ENCODE measurements at regions not wholly inside any gene's neighbourhood (a gene's known extent, or its start where the extent isn't known, plus 50 kb on each side); places are given as distances from the start of the nearest gene placed in this dataset.

DNA sequence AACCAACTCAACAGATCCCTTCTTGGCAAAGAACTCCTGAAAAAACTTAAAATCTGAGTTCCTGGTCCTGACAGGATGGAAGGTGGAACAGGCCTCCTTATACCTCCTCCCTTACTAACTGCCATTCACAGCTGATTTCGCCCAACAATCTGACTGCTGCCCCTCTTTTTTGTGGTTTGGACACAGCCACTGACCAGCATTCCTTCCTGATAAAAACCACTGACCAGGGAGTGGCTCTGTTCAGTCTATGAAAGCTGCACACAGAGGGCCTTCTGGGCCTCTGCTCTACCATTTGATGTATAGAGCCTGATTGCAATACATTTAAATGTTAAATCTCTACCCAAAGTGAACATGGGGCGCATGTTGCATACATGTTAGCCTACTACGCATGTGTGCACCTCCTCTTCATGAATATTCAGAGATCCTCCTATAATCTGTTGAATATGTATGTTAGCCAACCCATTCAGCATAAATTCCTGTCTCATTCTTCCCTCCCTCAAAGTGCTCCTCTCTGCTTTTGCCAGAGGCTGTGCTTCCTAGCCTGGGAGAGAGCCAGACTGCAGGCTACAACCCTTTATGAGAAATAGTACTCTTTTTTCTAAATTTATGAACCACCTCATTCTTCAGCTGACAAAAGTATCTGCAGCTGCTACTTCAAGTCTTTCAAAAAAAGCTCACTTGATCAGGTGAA is 93.7 kb upstream of the MRPS30 start:
- DNase-seq (no peak), ATAC-seq (no peak)
- H3K9me3 Mint-ChIP-seq = no peaks in the 10 kb centered on the region
- TF ChIP-seq, protein P1, sequence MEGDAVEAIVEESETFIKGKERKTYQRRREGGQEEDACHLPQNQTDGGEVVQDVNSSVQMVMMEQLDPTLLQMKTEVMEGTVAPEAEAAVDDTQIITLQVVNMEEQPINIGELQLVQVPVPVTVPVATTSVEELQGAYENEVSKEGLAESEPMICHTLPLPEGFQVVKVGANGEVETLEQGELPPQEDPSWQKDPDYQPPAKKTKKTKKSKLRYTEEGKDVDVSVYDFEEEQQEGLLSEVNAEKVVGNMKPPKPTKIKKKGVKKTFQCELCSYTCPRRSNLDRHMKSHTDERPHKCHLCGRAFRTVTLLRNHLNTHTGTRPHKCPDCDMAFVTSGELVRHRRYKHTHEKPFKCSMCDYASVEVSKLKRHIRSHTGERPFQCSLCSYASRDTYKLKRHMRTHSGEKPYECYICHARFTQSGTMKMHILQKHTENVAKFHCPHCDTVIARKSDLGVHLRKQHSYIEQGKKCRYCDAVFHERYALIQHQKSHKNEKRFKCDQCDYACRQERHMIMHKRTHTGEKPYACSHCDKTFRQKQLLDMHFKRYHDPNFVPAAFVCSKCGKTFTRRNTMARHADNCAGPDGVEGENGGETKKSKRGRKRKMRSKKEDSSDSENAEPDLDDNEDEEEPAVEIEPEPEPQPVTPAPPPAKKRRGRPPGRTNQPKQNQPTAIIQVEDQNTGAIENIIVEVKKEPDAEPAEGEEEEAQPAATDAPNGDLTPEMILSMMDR (IDR thresholded peaks at IDR 0.05) = no peak
- H3K4me3 Mint-ChIP-seq = no peak overlapping the region
- intact Hi-C loops (cut with micrococcal nuclease) = no loop called here
- POLR2A ChIA-PET = no interaction called here
- no peaks in the 10 kb centered on the region for H3K4me1 Mint-ChIP-seq (ENCODE audit: low read depth)
- CTCF ChIA-PET = interaction anchor here (0.6 kb wide), 1 partner anchor 21 kb away, joined by 3 read pairs; no protein-coding TSS in a partner anchor
- no peaks in the 10 kb centered on the region for H3K27me3 Mint-ChIP-seq
- H3K27ac Mint-ChIP-seq = no peak overlapping the region
- H3K36me3 Mint-ChIP-seq (ENCODE audit: low read depth) = no peaks in the 10 kb centered on the region

DNA sequence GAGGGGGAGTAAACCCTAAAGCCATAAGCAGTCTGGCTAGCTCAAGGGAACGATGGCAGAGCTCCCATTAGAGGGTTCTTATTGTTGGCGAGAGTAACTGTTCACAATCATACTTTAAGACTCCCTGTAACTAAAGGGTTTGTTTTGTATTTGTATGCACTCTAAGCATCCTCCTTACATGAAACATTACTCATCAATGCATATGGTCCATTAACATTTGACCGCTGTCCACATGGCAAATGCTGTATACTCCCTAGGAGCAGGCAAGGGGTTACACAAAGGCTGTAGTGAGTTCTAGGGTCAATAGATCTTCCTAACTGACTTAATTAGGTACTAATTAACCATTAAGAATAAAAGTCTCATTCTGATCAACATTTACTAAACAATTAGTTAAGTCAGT is 95.3 kb upstream of the MRPS30 start:
- DNase-seq = no peak
- ChIA-PET CTCF (no interaction called here), POLR2A (no interaction called here)
- Mint-ChIP-seq H3K27ac (no peak overlapping the region), H3K36me3 (ENCODE audit: low read depth) (no peaks in the 10 kb centered on the region), H3K9me3 (no peaks in the 10 kb centered on the region), H3K27me3 (no peaks in the 10 kb centered on the region), H3K4me1 (ENCODE audit: low read depth) (no peaks in the 10 kb centered on the region), H3K4me3 (no peak overlapping the region)
- ATAC-seq = no peak
- intact Hi-C loops (cut with micrococcal nuclease) = no loop called here
- TF ChIP-seq, protein P1 (IDR thresholded peaks at IDR 0.05) = no peak

DNA sequence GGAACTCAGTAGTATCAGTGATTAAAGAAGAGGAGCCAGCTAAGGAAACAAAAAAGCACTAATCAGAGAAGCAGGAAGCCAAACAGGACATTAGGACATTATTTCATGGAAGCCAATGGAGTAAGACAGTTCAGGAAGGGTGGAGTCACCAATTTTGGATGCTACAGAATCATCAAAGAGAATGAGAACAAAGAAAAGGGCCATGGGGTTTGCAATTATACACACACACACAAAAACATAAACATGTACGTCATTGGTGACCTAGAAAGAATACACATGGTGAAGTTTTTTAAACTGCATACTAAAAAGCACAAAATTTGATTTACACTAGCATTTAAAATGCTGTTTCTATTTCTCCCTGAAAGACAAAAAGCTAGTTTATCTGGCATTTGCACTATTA is 96.8 kb upstream of the MRPS30 start:
- intact Hi-C loops (cut with micrococcal nuclease) = no loop called here
- no peaks in the 10 kb centered on the region for H3K36me3 Mint-ChIP-seq (ENCODE audit: low read depth)
- no peaks in the 10 kb centered on the region for H3K9me3 Mint-ChIP-seq
- no peak for DNase-seq
- POLR2A ChIA-PET = interaction anchor here (0.5 kb wide), 1 partner anchor 397 kb away, joined by 3 read pairs; no protein-coding TSS in a partner anchor
- no peaks in the 10 kb centered on the region for H3K27me3 Mint-ChIP-seq
- CTCF ChIA-PET = no interaction called here
- no peaks in the 10 kb centered on the region for H3K4me1 Mint-ChIP-seq (ENCODE audit: low read depth)
- H3K4me3 Mint-ChIP-seq = no peak overlapping the region
- TF ChIP-seq, protein P1 (IDR thresholded peaks at IDR 0.05) = no peak
- no peak overlapping the region for H3K27ac Mint-ChIP-seq
- ATAC-seq = no peak

DNA sequence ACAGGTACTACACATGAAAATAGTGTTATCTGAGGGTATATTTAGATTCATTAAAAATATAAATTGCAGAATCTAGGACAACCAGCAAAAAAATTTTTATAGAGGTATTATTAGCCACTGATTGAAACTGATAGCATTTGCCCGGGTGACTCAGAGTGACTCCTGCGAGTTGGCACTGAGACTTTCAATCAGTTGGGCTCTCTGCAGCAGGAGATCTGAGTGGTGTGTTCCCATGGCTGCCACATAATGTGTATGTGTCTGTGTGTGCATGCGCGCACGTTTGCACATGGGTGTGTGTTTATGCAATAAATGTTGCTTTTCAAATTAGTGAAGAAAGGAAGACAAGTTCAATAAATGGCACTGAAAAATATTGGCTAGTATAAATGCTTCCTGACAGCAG is 100.1 kb upstream of the MRPS30 start:
- CTCF ChIA-PET = no interaction called here
- intact Hi-C loops (cut with micrococcal nuclease) = no loop called here
- no peak overlapping the region for H3K27ac Mint-ChIP-seq
- H3K36me3 Mint-ChIP-seq (ENCODE audit: low read depth) = no peaks in the 10 kb centered on the region
- POLR2A ChIA-PET = no interaction called here
- no peaks in the 10 kb centered on the region for H3K9me3 Mint-ChIP-seq
- DNase-seq (no peak), ATAC-seq (no peak)
- no peak overlapping the region for H3K4me3 Mint-ChIP-seq
- TF ChIP-seq, protein P1 (IDR thresholded peaks at IDR 0.05) = no peak
- H3K4me1 Mint-ChIP-seq (ENCODE audit: low read depth) = no peaks in the 10 kb centered on the region
- no peaks in the 10 kb centered on the region for H3K27me3 Mint-ChIP-seq

DNA sequence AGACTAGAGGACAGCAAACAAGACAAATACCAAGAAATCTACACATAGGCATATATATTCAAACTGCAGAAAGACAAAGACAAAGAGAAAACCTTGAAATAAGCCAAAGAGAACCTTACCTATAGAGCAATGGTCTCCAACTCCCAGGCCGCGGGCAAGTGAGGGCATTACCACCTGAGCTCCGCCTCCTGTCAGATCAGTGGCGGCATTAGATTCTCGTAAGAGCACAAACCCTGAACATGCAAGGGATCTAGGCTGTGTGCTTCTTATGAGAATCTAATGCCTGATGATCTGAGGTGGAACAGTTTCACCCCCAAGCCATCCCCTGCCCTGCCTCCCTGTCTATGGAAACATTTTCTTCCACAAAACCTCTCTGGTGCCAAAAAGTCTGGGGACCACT is 101.0 kb upstream of the MRPS30 start:
- no peak overlapping the region for H3K4me3 Mint-ChIP-seq
- no peak for DNase-seq
- no peak for ATAC-seq
- TF ChIP-seq, protein P1 (IDR thresholded peaks at IDR 0.05) = no peak
- H3K27ac Mint-ChIP-seq = no peak overlapping the region
- H3K4me1 Mint-ChIP-seq (ENCODE audit: low read depth) = no peaks in the 10 kb centered on the region
- no peaks in the 10 kb centered on the region for H3K36me3 Mint-ChIP-seq (ENCODE audit: low read depth)
- ChIA-PET POLR2A (no interaction called here), CTCF (no interaction called here)
- H3K9me3 Mint-ChIP-seq = no peaks in the 10 kb centered on the region
- H3K27me3 Mint-ChIP-seq = no peaks in the 10 kb centered on the region
- intact Hi-C loops (cut with micrococcal nuclease) = no loop called here
